ENCODE measurements at regions not wholly inside any gene's neighbourhood (a gene's known extent, or its start where the extent isn't known, plus 50 kb on each side); places are given as distances from the start of the nearest gene placed in this dataset.

- no peak for DNase-seq
Measured at GRCh38 chrX:45766981-45767501, 566.4 kb upstream of the DIPK2B start.

- DNase-seq, result no peak
Measured at GRCh38 chrX:45765767-45766166, 565.1 kb upstream of the DIPK2B start.

DNA sequence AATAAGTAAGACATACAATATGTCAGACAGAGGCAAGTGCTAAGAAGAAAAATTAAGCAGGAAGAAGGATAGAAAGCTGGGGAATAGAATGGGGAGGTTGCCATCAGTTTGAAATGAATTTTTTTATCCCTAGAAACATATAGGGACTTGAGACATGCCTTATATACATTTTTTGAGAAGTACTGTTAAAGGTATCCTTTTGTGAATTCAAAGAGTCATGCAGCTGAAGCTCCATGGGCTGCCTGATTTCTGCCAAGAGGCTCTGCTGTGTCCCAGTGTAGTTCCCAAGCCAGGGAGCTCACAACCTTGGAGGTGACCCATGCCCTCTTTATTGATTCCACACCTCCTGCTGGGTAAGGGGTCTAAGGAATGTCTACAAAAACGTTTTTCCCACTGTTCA, 564.6 kb upstream of the DIPK2B start:
- DNase-seq, result no peak

DNA sequence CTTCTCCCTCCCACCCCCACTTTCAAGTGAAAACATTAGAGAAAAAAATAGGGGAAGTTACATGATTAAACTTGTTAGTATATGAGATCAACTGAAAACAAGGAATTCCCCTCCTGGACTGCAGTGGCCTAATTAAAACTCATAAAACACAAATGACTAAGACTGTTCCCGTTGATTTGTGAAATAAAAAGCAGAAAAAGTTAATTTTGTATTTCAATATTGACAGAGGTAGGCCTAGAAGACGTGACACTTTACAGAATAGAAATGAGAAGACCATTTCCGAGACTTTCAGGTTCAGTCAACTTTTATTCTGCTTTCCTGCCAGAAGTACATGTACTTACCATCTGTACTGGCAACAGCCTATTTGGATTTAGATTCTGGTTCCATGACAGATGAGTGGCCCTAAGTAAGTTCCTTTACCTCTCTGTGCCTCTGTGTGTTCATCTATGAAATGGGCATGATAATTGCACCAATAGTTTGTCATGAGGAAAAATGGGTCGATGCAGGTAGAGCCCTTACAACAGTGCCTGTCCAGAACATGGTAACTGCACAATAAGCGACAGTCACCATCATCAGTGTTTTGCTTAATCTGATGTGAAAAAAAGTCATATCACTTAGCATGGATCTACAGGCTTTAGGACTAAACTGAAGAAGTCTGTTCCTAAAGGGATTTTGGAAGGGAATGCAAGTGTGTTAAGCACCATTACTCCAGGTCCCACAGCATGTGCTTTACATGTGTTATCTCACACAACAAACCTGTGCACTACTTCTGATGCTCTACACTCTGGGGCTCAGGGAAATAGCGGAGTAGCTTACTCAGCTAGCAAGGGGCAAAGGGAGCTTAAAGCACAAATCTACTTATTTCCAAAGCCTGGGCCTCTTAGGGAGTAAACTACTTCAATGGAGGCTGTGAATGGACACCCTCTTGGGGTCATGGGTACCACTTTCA, 562.3 kb upstream of the DIPK2B start:
- no peak for DNase-seq

GRCh38 chrX:45761920-45762319, 561.2 kb upstream of the DIPK2B start:
- DNase-seq, result no peak

GRCh38 chrX:45760187-45760742, 559.6 kb upstream of the DIPK2B start:
- DNase-seq, result no peak

DNA sequence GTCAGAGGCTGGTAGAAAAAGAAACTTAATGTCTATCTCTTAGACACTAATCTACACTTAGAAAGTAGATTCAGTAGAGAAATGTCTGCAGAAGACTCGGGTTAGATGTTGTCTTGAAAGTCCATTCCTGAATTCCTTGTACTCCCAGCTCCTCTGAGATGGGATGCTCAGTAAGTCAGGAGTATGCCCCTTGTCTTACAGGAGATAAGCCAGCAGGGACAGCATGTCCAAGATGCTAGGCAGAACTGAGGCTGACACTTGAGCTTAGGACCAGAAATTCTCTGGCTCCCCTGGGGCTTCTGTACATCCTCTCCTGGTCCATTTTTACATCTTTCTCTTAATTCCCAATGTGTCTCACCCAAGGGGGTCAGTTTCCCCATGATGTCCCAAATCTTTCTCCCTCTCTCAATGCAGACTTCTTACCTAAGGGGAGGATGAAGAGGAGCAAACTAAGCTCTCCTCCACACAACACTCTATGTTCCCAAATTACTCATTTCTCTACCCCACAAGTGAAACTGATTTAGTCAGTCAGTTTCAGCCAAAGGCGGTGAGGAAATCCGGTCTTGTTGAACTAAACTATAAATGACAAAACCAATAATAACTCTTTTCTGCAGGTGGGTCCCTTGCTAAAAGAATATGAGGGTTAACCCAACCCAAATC, 558.2 kb upstream of the DIPK2B start:
- no peak for DNase-seq

- peak; percentile 43 to 44 for DNase-seq
Measured at GRCh38 chrX:45758319-45758718, 557.6 kb upstream of the DIPK2B start.

- no peak for DNase-seq
Measured at GRCh38 chrX:45757272-45757671, 556.6 kb upstream of the DIPK2B start.

GRCh38 chrX:45756557-45756956, 555.9 kb upstream of the DIPK2B start:
- DNase-seq, result no peak

GRCh38 chrX:45755703-45756102, 555.0 kb upstream of the DIPK2B start:
- no peak for DNase-seq

GRCh38 chrX:45751156-45751555, 550.5 kb upstream of the DIPK2B start:
- no peak for DNase-seq

DNA sequence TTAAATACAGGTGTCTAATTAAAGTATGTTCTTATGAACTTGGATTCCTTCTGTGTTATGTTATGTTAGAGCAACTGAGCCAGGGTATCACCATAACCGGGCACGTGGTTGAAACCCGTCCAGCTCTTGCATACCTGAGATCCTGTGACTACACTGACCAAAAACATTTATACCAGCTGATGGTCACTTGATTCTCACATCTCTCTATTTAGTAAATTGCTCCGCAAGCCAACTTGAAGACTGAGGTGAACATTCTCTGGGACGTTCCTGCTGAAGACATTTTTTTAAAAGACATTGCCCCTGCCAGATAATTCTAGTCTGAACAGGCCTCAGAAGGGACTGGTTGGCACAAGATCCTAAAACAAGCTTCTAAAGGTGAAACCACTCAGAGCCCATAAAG, 550.0 kb upstream of the DIPK2B start:
- no peak for DNase-seq

DNA sequence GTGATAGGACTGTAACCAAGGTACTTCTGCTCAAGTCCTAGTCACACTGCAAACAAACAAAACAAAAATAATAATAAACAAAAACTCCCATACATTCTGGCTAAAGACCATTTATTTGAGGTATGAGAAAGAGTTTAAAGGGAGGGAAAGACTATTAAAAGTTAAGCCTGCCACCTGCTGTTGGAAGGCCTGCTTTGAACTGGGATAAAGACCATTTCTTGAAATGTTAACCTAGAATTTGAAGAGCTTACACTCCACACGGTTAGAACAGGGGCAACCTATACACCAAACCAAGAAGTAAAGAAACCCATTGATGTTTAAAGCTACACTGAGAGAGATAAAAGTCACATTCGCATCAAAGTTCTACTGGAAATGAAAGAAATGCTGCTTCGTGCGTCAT, 548.7 kb upstream of the DIPK2B start:
- no peak for DNase-seq

- DNase-seq, result no peak
Measured at GRCh38 chrX:45748369-45748774, 547.7 kb upstream of the DIPK2B start.

- DNase-seq, result no peak
Measured at GRCh38 chrX:45747905-45748304, 547.2 kb upstream of the DIPK2B start.

- DNase-seq, result no peak
Measured at GRCh38 chrX:45745479-45745878, 544.8 kb upstream of the DIPK2B start.

DNA sequence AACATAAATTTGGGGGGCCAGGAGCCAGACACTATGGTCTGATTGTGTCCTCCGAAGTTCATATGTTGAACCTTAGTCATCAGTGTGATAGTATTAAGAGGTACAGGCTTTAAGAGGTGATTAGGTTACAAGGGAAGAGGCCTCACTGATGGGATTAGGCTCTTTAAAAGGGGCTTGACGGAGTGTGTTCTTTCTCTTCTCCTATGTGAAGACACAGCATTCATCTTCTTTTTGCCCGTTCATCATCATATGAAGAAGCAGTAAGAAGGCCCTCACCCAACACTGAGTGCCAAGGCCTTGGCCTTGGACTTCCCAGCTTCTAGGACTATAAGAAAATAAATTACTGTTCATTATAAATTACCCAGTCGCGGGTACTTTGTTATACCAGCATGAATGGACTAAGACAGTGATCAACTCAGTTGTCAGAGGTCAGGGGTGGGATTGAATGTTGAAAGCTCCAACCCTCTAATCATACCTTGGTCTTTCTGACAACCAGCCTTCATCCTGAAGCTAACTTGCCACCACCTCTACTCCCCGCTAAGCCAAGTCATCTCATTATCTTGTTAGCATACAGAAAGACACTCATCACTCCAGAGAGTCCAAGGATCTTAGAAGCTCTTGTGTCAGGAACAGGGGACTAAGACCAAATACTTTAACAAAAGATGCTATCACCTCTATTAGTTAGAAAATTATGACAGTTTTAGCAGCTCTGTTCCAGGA, 543.4 kb upstream of the DIPK2B start:
- no peak for DNase-seq

GRCh38 chrX:45743081-45743533, 542.4 kb upstream of the DIPK2B start:
- DNase-seq, result peak; percentile 29 to 33

GRCh38 chrX:45740291-45740690, 539.6 kb upstream of the DIPK2B start:
- DNase-seq, result no peak

GRCh38 chrX:45735571-45735970, 534.9 kb upstream of the DIPK2B start:
- DNase-seq, result no peak

- DNase-seq, result no peak
Measured at GRCh38 chrX:45731448-45731847, 530.8 kb upstream of the DIPK2B start.

- DNase-seq, result no peak
Measured at GRCh38 chrX:45727761-45728160, 527.1 kb upstream of the DIPK2B start.

Data from stimulated activated CD4-positive, alpha-beta T cell treated with anti-CD3 and anti-CD28 coated beads, Interleukin-2, amount 100 ng/mL, for 24 hours (primary cell).